ENCODE measurements at regions not wholly inside any gene's neighbourhood (a gene's known extent, or its start where the extent isn't known, plus 50 kb on each side); places are given as distances from the start of the nearest gene placed in this dataset.

DNA sequence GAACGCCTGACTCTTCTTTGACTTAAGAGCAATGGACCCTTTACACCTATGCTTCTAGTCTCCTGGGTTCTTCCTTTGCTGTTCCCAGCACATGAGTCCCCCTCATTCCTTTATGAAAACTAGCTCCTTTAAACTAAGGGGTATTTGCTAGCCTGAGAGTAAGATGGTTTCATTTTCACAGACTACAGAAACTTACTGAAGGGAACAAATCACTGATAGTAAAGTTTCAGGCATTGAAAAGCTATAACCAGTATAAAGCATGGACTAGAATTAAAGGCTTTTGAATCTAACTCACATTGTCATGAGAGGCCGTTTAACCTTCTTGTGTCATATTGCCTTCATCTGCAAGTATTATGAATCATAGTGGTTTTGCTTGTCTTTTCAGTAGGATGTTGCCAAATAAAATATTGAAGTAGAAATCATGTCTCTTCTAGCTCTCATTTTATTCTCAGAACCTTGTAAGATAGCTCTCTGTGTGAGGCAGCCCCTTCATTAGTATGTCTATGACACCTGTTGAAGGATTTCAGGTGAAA is 765.9 kb downstream of the NR2F2 start:
- no peak for DNase-seq (ENCODE audit: low spot score)

DNA sequence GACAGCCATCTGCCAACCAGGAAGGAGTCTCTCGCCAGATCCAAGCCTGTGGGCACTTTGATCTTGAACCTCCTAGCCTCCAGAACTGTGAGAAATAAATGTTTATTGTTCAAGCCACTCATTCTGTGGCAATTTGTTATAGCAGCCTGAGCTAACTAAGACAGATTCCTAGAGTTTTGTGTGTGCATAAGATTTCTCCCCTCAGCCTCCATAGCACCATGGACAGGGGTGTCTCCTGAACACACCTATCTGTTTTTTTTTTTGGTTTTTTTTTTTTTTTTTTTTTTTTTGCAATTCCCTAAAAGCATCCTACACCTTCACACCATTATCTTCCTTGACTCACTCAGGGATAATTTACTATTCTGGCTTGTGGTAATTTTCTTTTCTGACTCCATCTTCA is 768.5 kb downstream of the NR2F2 start:
- DNase-seq (ENCODE audit: low spot score), result no peak

- no peak for DNase-seq (ENCODE audit: low spot score)
Measured at GRCh38 chr15:97101572-97101971, 771.1 kb downstream of the NR2F2 start.

- DNase-seq (ENCODE audit: low spot score), result no peak
Measured at GRCh38 chr15:97114900-97115760, 784.6 kb downstream of the NR2F2 start.

DNA sequence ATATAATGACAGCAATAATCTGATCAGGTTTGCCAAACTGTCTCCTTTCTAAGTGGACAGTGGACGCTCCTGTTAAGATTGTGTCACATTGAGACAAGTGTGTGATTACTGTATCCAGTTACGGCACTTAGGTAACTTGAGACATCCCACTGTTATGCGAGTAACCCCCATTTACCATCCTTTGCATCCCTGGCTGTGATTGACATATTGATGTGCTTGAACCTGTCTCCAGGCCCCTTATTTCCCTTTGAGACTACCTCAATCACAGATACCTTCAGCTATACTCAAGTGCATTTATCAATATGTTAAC is 785.2 kb downstream of the NR2F2 start:
- no peak for DNase-seq (ENCODE audit: low spot score)

DNA sequence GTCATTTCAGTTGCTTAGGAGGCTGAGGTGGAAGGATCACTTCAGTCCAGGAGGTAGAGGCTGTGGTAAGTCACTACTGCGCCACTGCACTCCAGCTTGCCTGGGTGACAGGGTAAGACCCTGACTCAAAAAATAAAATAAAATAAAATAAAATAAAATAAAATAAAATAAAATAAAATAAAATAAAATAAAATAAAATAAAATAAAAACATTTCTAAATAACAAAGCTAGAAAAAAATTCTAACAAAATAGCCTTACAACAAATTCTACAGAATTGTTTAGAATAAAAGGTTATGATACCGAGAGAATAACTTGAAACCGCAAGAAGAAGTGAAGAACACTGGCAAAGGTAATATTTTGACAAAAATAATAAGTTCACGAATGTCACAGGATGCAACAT is 794.3 kb downstream of the NR2F2 start:
- no peak for DNase-seq (ENCODE audit: low spot score)

GRCh38 chr15:97126553-97127233 is 796.2 kb downstream of the NR2F2 start:
- DNase-seq (ENCODE audit: low spot score), result no peak

- no peak for DNase-seq (ENCODE audit: low spot score)
Measured at GRCh38 chr15:97129674-97130073, 799.2 kb downstream of the NR2F2 start.

DNA sequence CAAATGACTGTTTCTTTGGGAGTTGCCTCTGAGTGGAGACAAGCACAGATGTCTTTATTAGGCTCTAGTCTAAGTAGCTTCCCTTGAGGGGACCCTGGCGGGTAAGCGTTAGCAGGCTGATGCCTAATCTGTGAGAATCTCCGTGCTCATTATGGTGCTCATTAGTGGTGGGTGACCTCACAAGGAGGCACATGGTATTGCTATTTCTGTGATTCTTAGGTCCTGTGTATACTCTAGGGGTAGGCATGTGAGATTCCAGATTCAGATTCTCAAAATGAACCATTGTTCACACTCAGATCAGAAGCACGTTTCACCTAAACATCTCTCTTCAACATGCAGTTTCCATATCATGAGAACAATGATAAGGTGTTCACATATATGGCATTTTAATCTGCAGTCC is 809.7 kb downstream of the NR2F2 start:
- no peak for DNase-seq (ENCODE audit: low spot score)

GRCh38 chr15:97141360-97141759 is 810.9 kb downstream of the NR2F2 start:
- no peak for DNase-seq (ENCODE audit: low spot score)

DNA sequence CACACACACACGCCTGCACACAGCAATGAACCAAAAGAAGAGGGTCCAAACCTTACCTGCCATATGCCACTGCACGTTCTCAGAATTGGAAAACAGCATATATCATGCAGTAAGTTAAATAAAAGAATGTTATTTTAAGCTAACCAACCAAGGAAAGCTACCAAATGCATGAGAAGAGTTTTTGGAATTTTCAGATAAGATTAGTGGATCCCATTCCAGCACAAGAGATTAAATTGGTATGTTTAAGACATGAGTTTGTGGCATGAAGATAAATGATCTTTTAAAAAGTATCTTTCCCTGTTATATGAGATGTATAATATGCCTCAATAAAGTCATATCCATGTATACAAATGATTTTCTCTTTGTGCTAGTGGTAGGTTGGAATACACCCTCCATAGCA is 811.4 kb downstream of the NR2F2 start:
- no peak for DNase-seq (ENCODE audit: low spot score)

- no peak for DNase-seq (ENCODE audit: low spot score)
Measured at GRCh38 chr15:97143592-97144376, 813.3 kb downstream of the NR2F2 start.

- no peak for DNase-seq (ENCODE audit: low spot score)
Measured at GRCh38 chr15:97144377-97144711, 813.8 kb downstream of the NR2F2 start.

DNA sequence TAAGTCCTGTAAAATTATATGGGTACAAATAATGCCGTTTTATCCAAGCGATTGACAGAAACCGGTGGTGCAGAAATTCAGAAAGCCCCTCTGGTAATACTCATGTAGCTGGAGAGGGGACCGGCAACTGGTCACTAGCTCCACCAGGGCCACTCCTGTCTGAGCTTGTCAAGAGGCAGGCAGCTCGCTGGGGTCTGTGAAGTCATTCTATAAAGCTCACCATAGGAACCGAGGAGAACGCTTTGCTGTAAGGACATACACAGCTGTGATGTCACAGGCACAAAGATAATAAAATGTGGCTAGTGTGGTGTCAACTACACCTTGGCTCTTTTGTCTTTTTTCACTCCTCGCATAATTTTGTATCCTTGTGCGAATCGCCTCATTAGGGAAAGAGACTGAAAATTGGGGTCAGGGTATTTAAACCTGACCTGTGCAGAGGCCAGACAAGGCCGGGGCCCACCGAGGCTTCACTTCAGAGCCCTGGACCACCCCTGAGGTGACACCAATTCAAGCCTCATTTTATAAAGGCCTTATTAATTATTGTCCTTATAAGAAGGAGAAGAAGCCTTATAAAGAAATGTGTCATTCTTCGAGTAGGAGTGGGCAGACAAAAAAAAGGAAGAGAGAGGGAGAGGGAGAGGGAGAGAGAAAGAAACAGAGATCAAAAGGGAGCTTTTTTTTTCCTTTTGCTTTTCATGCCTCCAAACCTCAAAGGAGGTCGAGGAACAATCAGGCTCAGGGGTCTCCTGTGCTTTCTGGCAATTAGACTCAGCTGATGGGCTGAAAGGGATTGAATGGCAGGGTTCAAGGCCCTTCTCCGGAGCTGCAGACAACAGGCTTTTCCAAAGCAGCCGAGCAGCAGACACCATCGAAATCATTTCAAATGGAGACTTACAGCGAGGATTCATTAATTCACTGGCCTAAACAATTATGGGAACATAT is 813.3 kb upstream of the ARRDC4 start:
- no peak for DNase-seq (ENCODE audit: low spot score)

DNA sequence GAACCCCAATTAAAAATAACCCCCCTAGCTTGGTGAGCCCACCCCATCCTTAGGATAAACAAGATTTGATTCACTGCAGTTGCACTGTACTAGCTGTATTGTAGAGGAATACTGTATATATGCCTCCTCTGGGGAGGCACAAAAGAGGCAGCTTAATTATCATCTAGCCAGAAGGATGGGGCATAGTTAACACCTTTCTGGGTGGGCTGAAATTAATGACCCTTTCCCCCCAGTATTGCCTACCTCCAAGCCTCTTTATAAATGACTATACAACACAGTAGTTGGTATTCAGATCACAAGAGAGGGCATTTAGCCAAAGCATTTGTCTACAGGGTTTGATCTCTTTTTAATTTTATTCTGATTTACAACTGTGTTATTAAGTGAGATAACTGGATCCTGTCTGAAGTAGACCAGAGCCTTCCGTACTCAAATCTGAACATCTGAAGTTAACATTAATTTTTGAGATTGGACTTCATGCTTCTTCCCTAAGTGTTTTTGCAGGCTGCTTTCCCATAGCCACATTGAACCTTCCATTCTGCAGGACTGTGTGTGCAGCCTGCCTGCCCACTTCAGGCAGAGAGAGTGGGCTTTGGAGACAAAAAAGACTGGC is 807.0 kb upstream of the ARRDC4 start:
- no peak for DNase-seq (ENCODE audit: low spot score)

GRCh38 chr15:97156739-97157265 is 803.7 kb upstream of the ARRDC4 start:
- no peak for DNase-seq (ENCODE audit: low spot score)

- DNase-seq (ENCODE audit: low spot score), result no peak
Measured at GRCh38 chr15:97162805-97163495, 797.6 kb upstream of the ARRDC4 start.

GRCh38 chr15:97165205-97165604 is 795.3 kb upstream of the ARRDC4 start:
- no peak for DNase-seq (ENCODE audit: low spot score)

- DNase-seq (ENCODE audit: low spot score), result no peak
Measured at GRCh38 chr15:97168704-97169475, 791.6 kb upstream of the ARRDC4 start.

DNA sequence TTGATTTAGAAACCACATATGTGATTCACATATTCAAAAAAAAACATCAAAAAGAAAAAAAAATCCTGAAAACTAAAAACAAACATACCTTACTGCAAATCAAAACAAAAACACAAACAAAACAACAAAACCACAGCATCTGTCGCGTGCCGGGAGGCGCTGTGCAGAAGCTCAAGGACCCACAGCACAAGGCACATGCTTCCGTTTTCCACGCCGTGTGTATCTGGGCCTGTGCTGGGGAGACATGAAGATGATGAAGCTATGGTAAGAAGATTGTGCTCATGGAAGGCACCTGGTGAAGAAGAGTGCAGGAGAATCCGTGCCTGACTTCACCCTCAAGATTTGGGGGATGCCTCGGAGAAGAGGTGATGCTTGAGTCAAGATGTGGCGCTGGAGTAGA is 788.9 kb upstream of the ARRDC4 start:
- DNase-seq (ENCODE audit: low spot score), result no peak
